Parathyroid adenoma (tissue), 2 donors: ENCODE measurements at regions not wholly inside any gene's neighbourhood (a gene's known extent, or its start where the extent isn't known, plus 50 kb on each side); places are given as distances from the start of the nearest gene placed in this dataset.

Experiments
- H2AFZ ChIP-seq: fragments of 300-600 bp; sonication (generic); one replicate; pipeline ENCODE4 v1.7.0; 2017; ENCODE audit warnings: antibody characterized with exemption, mild to moderate bottlenecking
- H3K27ac ChIP-seq: fragments of 300-600 bp; sonication (generic); one replicate; pipeline ENCODE4 v1.7.0; 2017
- H3K27me3 ChIP-seq: fragments of 300-600 bp; sonication (generic); one replicate; pipeline ENCODE4 v1.7.0; 2017; ENCODE audit warnings: low read length; ENCODE audit not compliant: control insufficient read depth, insufficient read depth
- H3K36me3 ChIP-seq: fragments of 300-600 bp; sonication (generic); one replicate; pipeline ENCODE4 v1.7.0; 2017; ENCODE audit warnings: low read length; ENCODE audit not compliant: control insufficient read depth, insufficient read depth
- H3K4me1 ChIP-seq: fragments of 300-600 bp; sonication (generic); one replicate; pipeline ENCODE4 v1.7.0; 2017; ENCODE audit warnings: control low read depth
- H3K4me2 ChIP-seq: fragments of 300-600 bp; sonication (generic); one replicate; pipeline ENCODE4 v1.7.0; 2017; ENCODE audit warnings: low read length
- H3K4me3 ChIP-seq: fragments of 300-600 bp; sonication (generic); one replicate; pipeline ENCODE4 v1.7.0; 2017; ENCODE audit warnings: low read depth, low read length
- H3K79me2 ChIP-seq: fragments of 300-600 bp; sonication (generic); one replicate; pipeline ENCODE4 v1.7.0; 2017; ENCODE audit warnings: control low read depth
- H3K9ac ChIP-seq: fragments of 300-600 bp; sonication (generic); one replicate; pipeline ENCODE4 v1.7.0; 2017; ENCODE audit warnings: mild to moderate bottlenecking
- H3K9me3 ChIP-seq: fragments of 300-600 bp; sonication (generic); one replicate; pipeline ENCODE4 v1.7.0; 2017; ENCODE audit warnings: low read length; ENCODE audit not compliant: control insufficient read depth
- TF ChIP-seq, protein P1 (sequence below): fragments of 300-600 bp; sonication (generic); IDR thresholded peaks from one replicate; pipeline ENCODE4 v1.7.0; 2017; ENCODE audit warnings: antibody characterized with exemption, mild to moderate bottlenecking
- donor health status: primary hyperparathyroidism.

DNA sequence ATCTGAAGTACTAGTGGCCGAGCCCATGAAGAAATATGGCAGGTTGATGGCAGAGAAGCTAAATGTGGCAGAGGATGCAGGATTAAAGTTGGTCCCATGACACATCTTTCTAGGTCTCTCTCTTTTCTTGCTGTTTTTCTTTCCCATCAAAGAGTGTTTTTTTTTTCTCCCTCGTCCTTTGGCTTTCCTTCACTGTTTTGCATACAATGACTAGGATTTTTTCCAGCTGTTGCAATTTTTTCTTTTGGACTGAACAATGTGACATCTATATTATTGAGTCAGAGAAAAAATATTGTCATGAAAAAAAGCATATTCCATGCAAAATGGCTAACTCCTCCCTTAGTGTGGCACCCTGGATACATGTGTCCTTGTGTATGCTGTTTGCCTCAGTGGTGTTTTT lies 939.5 kb upstream of the FANCL start:
- no peaks in the 10 kb centered on the region for H3K36me3 ChIP-seq
- no peak overlapping the region for H3K4me2 ChIP-seq
- H3K27me3 ChIP-seq: no peaks in the 10 kb centered on the region
- H3K4me3 ChIP-seq: no peak overlapping the region
- H3K79me2 ChIP-seq: no peaks in the 10 kb centered on the region
- H3K27ac ChIP-seq: no peak overlapping the region
- H3K4me1 ChIP-seq: no peaks in the 10 kb centered on the region
- H3K9ac ChIP-seq: no peak overlapping the region
- H3K9me3 ChIP-seq: no peaks in the 10 kb centered on the region
- TF ChIP-seq, protein P1, sequence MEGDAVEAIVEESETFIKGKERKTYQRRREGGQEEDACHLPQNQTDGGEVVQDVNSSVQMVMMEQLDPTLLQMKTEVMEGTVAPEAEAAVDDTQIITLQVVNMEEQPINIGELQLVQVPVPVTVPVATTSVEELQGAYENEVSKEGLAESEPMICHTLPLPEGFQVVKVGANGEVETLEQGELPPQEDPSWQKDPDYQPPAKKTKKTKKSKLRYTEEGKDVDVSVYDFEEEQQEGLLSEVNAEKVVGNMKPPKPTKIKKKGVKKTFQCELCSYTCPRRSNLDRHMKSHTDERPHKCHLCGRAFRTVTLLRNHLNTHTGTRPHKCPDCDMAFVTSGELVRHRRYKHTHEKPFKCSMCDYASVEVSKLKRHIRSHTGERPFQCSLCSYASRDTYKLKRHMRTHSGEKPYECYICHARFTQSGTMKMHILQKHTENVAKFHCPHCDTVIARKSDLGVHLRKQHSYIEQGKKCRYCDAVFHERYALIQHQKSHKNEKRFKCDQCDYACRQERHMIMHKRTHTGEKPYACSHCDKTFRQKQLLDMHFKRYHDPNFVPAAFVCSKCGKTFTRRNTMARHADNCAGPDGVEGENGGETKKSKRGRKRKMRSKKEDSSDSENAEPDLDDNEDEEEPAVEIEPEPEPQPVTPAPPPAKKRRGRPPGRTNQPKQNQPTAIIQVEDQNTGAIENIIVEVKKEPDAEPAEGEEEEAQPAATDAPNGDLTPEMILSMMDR: no peak
- no peak overlapping the region for H2AFZ ChIP-seq

- TF ChIP-seq, protein P1: no peak
- no peak overlapping the region for H3K4me2 ChIP-seq
- H3K9me3 ChIP-seq: no peaks in the 10 kb centered on the region
- H3K9ac ChIP-seq: no peak overlapping the region
- no peaks in the 10 kb centered on the region for H3K4me1 ChIP-seq
- H3K27ac ChIP-seq: no peak overlapping the region
- H3K4me3 ChIP-seq: no peak overlapping the region
- H2AFZ ChIP-seq: no peak overlapping the region
- no peaks in the 10 kb centered on the region for H3K36me3 ChIP-seq
- no peaks in the 10 kb centered on the region for H3K27me3 ChIP-seq
- H3K79me2 ChIP-seq: no peaks in the 10 kb centered on the region
These were observed 939.0 kb upstream of the FANCL start for GRCh38 chr2:59180111-59180510.

DNA sequence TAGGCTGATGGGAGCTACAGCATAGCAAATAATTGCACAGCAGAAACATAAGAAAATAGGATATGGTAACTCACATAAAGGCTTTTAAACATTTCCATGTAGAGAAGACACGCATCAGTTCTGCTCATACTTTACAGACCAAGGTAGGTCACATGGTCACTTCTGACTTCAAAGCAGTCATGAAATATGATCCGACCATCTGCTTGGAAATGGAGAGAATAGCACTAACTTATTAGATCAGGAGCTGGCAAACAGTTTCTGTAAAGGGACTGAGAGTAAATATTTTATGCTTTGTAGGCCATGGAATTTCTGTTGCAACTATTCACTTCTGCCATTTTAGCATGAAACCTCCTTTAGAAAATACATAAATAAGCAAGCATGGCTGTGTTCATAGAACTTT lies 936.6 kb upstream of the FANCL start:
- H3K9me3 ChIP-seq: no peaks in the 10 kb centered on the region
- H3K4me1 ChIP-seq: no peaks in the 10 kb centered on the region
- H3K9ac ChIP-seq: no peak overlapping the region
- H2AFZ ChIP-seq: no peak overlapping the region
- TF ChIP-seq, protein P1: no peak
- H3K4me2 ChIP-seq: no peak overlapping the region
- no peak overlapping the region for H3K4me3 ChIP-seq
- no peak overlapping the region for H3K27ac ChIP-seq
- no peaks in the 10 kb centered on the region for H3K27me3 ChIP-seq
- H3K36me3 ChIP-seq: no peaks in the 10 kb centered on the region
- no peaks in the 10 kb centered on the region for H3K79me2 ChIP-seq

DNA sequence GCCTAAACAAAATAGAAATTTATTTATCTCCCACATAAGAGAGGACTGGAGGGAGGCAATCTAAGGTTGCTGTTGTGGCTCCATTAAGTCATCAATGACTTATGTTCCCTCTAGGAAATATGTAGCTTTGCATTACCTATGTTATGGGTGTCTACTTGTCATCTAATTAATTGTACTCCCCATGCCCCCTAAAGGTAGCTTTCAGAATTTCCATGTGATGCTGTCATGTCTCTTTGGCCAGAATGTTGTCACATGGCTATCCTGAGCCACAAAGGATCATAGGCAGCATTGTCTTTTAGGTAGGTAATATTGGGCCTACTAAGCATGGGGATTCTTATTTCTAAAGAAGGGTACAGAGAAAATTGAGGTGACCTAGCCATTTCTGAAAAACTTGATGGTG lies 935.6 kb upstream of the FANCL start:
- no peaks in the 10 kb centered on the region for H3K4me1 ChIP-seq
- H3K4me3 ChIP-seq: no peak overlapping the region
- H3K27ac ChIP-seq: no peak overlapping the region
- H3K9ac ChIP-seq: no peak overlapping the region
- H3K27me3 ChIP-seq: no peaks in the 10 kb centered on the region
- H3K79me2 ChIP-seq: no peaks in the 10 kb centered on the region
- H2AFZ ChIP-seq: no peak overlapping the region
- H3K9me3 ChIP-seq: no peaks in the 10 kb centered on the region
- H3K4me2 ChIP-seq: no peak overlapping the region
- TF ChIP-seq, protein P1: no peak
- no peaks in the 10 kb centered on the region for H3K36me3 ChIP-seq

- H3K27ac ChIP-seq: no peak overlapping the region
- H3K9me3 ChIP-seq: no peaks in the 10 kb centered on the region
- H3K79me2 ChIP-seq: no peaks in the 10 kb centered on the region
- no peak overlapping the region for H3K4me2 ChIP-seq
- no peaks in the 10 kb centered on the region for H3K4me1 ChIP-seq
- no peak overlapping the region for H2AFZ ChIP-seq
- H3K27me3 ChIP-seq: no peaks in the 10 kb centered on the region
- TF ChIP-seq, protein P1: no peak
- no peaks in the 10 kb centered on the region for H3K36me3 ChIP-seq
- H3K4me3 ChIP-seq: no peak overlapping the region
- no peak overlapping the region for H3K9ac ChIP-seq
These were observed 933.6 kb upstream of the FANCL start for GRCh38 chr2:59174536-59175243.
